B cell (primary cell): ENCODE measurements at regions not wholly inside any gene's neighbourhood (a gene's known extent, or its start where the extent isn't known, plus 50 kb on each side); places are given as distances from the start of the nearest gene placed in this dataset.
A peak's percentile ranks its signal among the peaks of the same experiment; 100 is the strongest.

Source experiments
- ATAC-seq: fragments of 200-7000 bp; cut with Tn5 transposase; one replicate; pipeline ENCODE4 v1.10.0; 2021; ENCODE audit warnings: low read depth, mild to moderate bottlenecking, moderate number of reproducible peaks, moderate library complexity
- CTCF ChIA-PET: fragments of 350-600 bp; sonication (Branson Sonifier 250); formaldehyde crosslinking; loops from one replicate; lab custom pipeline; 2021; ENCODE audit warnings: antibody characterized with exemption, inconsistent platforms; lab: Charles Lee
- POLR2A ChIA-PET: fragments of 350-600 bp; sonication (Branson Sonifier 250); formaldehyde crosslinking; loops from one replicate; lab custom pipeline; 2021; ENCODE audit warnings: antibody characterized with exemption; lab: Charles Lee
- DNase-seq: peaks from one replicate; pipeline ENCODE4 v3.0.0; 2013
- H2AFZ ChIP-seq: 2 replicates; pipeline ENCODE4 v1.6.1; 2012; ENCODE audit warnings: mild to moderate bottlenecking, low read depth, low read length; ENCODE audit not compliant: insufficient read depth, poor library complexity, severe bottlenecking
- H3K27ac ChIP-seq, 2 donors: 1 replicate in 1 of 2; 2 replicates in 1 of 2; pipeline ENCODE4 v1.5.1; 2012 to 2013; ENCODE audit warnings: low read length in 2 of 2, mild to moderate bottlenecking in 2 of 2, moderate library complexity in 1 of 2
- H3K27me3 ChIP-seq, 4 experiments: fragments of 200-600 bp in 1 of 4; sonication (generic) in 1 of 4; replicated peaks in 1 of 4; 1 replicate in 2 of 4; 2 replicates in 2 of 4; pipeline versions ENCODE4 v1.6.1 to v1.7.0; 2013 to 2016; ENCODE audit warnings: low read length in 3 of 4, mild to moderate bottlenecking in 2 of 4, mixed read lengths in 1 of 4, moderate library complexity in 1 of 4; ENCODE audit not compliant: insufficient read depth in 4 of 4, control insufficient read depth in 3 of 4; ENCODE audit errors: control extremely low read depth in 1 of 4
- H3K36me3 ChIP-seq, 2 experiments: replicated peaks in 1 of 2; 1 replicate in 1 of 2; 2 replicates in 1 of 2; pipeline versions ENCODE4 v1.6.1 to v1.7.1; 2013; ENCODE audit warnings: low read length in 1 of 2; ENCODE audit not compliant: insufficient read depth in 2 of 2, control insufficient read depth in 1 of 2; ENCODE audit errors: control extremely low read depth in 1 of 2, extremely low read depth in 1 of 2
- H3K4me1 ChIP-seq, 2 donors: fragments of 200-600 bp in 1 of 2; sonication (generic) in 1 of 2; 1 replicate in 1 of 2; 2 replicates in 1 of 2; pipeline versions ENCODE4 v1.5.1 to v1.6.1; 2013 to 2017; ENCODE audit warnings: low read length in 2 of 2; ENCODE audit not compliant: control insufficient read depth in 2 of 2, insufficient read depth in 2 of 2
- H3K4me2 ChIP-seq: replicated peaks from 2 replicates; pipeline ENCODE3; 2012; ENCODE audit warnings: mild to moderate bottlenecking, low read depth, low read length; ENCODE audit not compliant: poor library complexity, severe bottlenecking
- H3K4me3 ChIP-seq, 5 experiments: fragments of 200-600 bp in 1 of 5; sonication (generic) in 1 of 5; 1 replicate in 3 of 5; 2 replicates in 2 of 5; pipeline versions ENCODE4 v1.5.1 to v1.7.0; 2011 to 2016; ENCODE audit warnings: low read length in 4 of 5, mild to moderate bottlenecking in 4 of 5, low read depth in 2 of 5, control low read depth in 1 of 5, moderate library complexity in 1 of 5; ENCODE audit not compliant: insufficient read depth in 1 of 5; ENCODE audit errors: control extremely low read depth in 1 of 5, extremely low read depth in 1 of 5
- H3K79me2 ChIP-seq: fragments of 200-600 bp; sonication (generic); one replicate; pipeline ENCODE4 v1.6.0; 2016; ENCODE audit warnings: low read length; ENCODE audit not compliant: control insufficient read depth, insufficient read depth
- H3K9ac ChIP-seq: fragments of 200-600 bp; sonication (generic); 2 replicates; pipeline ENCODE4 v1.6.1; 2017; ENCODE audit warnings: mild to moderate bottlenecking, low read length, moderate library complexity
- H3K9me3 ChIP-seq, 3 donors: one replicate each; pipeline versions ENCODE4 v1.6.1 to v1.7.1; 2013; ENCODE audit warnings: low read length in 2 of 3; ENCODE audit not compliant: control insufficient read depth in 2 of 3, insufficient read depth in 1 of 3; ENCODE audit errors: control extremely low read depth in 1 of 3
- H4K20me1 ChIP-seq: 2 replicates; pipeline ENCODE4 v1.6.0; 2012; ENCODE audit warnings: mild to moderate bottlenecking, low read length; ENCODE audit not compliant: insufficient read depth, control insufficient read depth, poor library complexity, severe bottlenecking
- H3K27ac Mint-ChIP-seq: one replicate; pipeline ENCODE4 v1.8.0; 2021; ENCODE audit warnings: mixed read lengths
- H3K27me3 Mint-ChIP-seq: one replicate; pipeline ENCODE4 v1.8.0; 2021; ENCODE audit warnings: mixed read lengths
- H3K4me1 Mint-ChIP-seq: one replicate; pipeline ENCODE4 v1.8.0; 2021; ENCODE audit warnings: mixed read lengths
- H3K4me3 Mint-ChIP-seq: one replicate; pipeline ENCODE4 v1.8.0; 2021; ENCODE audit warnings: mixed read lengths
- H3K9me3 Mint-ChIP-seq: one replicate; pipeline ENCODE4 v1.8.0; 2022; ENCODE audit warnings: mixed read lengths; ENCODE audit not compliant: insufficient read depth
- EZH2 ChIP-seq: IDR thresholded peaks from 2 replicates; pipeline ENCODE4 v1.6.1; 2012; ENCODE audit warnings: borderline replicate concordance, low read depth, mild to moderate bottlenecking, moderate library complexity, low read length; ENCODE audit not compliant: insufficient read depth, poor library complexity, severe bottlenecking
- WGBS: methylation state at CpG from one replicate; pipeline ENCODE4 v1.1.5; 2013; ENCODE audit warnings: missing lambda C conversion rate; ENCODE audit not compliant: insufficient coverage; 5-methylcytosine and 5-hydroxymethylcytosine counted together
- intact Hi-C: fragments of 100-400 bp; cut with micrococcal nuclease; formaldehyde crosslinking; loops from one replicate; pipeline ENCODE4 v1.10.0; 2022
- TF ChIP-seq, protein P1 (sequence below): fragments of 200-600 bp; IDR thresholded peaks from one replicate; pipeline ENCODE4 v1.8.0; 2022; ENCODE audit warnings: antibody characterized with exemption, mild to moderate bottlenecking

DNA sequence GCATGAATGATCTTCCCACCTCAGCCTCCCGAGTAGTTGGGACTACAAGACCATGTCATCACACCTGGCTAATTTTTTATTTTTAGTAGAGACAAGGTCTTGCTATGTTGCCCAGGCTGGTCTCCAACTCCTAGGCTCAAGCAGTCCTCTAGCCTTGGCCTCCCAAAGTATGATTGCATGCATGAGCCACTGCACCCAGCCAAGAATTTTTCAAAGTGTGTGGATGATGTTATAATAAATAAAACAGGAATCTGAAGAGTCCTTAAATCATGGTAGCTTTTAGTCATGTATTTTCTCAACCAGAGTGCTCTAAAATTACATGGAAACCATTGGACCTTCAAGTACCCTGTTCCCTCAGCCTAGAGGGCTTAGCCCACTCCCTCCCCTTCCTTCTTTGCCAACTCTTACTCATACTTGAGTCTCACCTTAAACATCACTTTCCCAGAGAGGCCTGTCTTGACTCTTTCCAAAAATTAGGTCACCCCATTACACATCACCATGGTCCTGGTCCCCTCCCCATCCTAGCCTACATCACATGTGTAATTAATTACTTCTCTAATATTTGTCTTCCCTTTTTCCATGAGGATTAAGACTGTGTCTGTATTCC is 52.2 kb upstream of the BICDL1 start:
- Histone ChIP-seq H3K9me3 (no peaks in the 10 kb centered on the region), H3K4me2 (no peak overlapping the region), H3K79me2 (no peaks in the 10 kb centered on the region), H2AFZ (no peak overlapping the region), H3K36me3 (no peaks in the 10 kb centered on the region), H3K4me1 (no peaks in the 10 kb centered on the region), H3K9ac (no peak overlapping the region), H4K20me1 (no peaks in the 10 kb centered on the region), H3K27ac (no peak overlapping the region), H3K27me3 (no peaks in the 10 kb centered on the region), H3K4me3 (no peak overlapping the region)
- TF ChIP-seq, protein P1, sequence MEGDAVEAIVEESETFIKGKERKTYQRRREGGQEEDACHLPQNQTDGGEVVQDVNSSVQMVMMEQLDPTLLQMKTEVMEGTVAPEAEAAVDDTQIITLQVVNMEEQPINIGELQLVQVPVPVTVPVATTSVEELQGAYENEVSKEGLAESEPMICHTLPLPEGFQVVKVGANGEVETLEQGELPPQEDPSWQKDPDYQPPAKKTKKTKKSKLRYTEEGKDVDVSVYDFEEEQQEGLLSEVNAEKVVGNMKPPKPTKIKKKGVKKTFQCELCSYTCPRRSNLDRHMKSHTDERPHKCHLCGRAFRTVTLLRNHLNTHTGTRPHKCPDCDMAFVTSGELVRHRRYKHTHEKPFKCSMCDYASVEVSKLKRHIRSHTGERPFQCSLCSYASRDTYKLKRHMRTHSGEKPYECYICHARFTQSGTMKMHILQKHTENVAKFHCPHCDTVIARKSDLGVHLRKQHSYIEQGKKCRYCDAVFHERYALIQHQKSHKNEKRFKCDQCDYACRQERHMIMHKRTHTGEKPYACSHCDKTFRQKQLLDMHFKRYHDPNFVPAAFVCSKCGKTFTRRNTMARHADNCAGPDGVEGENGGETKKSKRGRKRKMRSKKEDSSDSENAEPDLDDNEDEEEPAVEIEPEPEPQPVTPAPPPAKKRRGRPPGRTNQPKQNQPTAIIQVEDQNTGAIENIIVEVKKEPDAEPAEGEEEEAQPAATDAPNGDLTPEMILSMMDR, result no peak
- no peak for TF ChIP-seq EZH2
- no peak for ATAC-seq
- H3K4me3 Mint-ChIP-seq, result no peak overlapping the region
- ChIA-PET POLR2A (no interaction called here), CTCF (no interaction called here)
- no peak for DNase-seq
- peaks cover 11% of the 10 kb centered on the region for H3K27me3 Mint-ChIP-seq
- no peaks in the 10 kb centered on the region for H3K9me3 Mint-ChIP-seq
- no peak overlapping the region for H3K27ac Mint-ChIP-seq
- no CpG with 5 or more reads among the region's 1 CpG for WGBS
- no peaks in the 10 kb centered on the region for H3K4me1 Mint-ChIP-seq
- intact Hi-C loops, result no loop called here

GRCh38 chr12:119938049-119938667 is 50.9 kb upstream of the BICDL1 start:
- Histone ChIP-seq H3K27ac (no peak overlapping the region), H2AFZ (no peak overlapping the region), H3K4me1 (no peaks in the 10 kb centered on the region), H3K9ac (no peak overlapping the region), H3K9me3 (no peaks in the 10 kb centered on the region), H3K4me2 (no peak overlapping the region), H4K20me1 (no peaks in the 10 kb centered on the region), H3K36me3 (no peaks in the 10 kb centered on the region), H3K27me3 (no peaks in the 10 kb centered on the region), H3K79me2 (no peaks in the 10 kb centered on the region), H3K4me3 (no peak overlapping the region)
- DNase-seq (peak; percentile 71), ATAC-seq (peak; percentile 61)
- POLR2A ChIA-PET, result no interaction called here
- Mint-ChIP-seq H3K27me3 (peaks cover 7% of the 10 kb centered on the region), H3K9me3 (no peaks in the 10 kb centered on the region), H3K4me3 (no peak overlapping the region), H3K4me1 (no peaks in the 10 kb centered on the region), H3K27ac (no peak overlapping the region)
- TF ChIP-seq, protein P1, result peak; percentile 89
- no peak for TF ChIP-seq EZH2
- WGBS, result 51% methylated on average over 7 of the region's 9 CpGs
- CTCF ChIA-PET, result interaction anchor here (0.9 to 2.8 kb wide), 4 partner anchors 9 to 1562 kb away, joined by 3 to 11 read pairs (median 8); partner anchors contain the start of gene SUDS3
- intact Hi-C loops, result loop anchor here (1.0 kb wide), 1 partner anchor 149 kb away; no protein-coding TSS in a partner anchor
